Stomach (tissue), 8 donors: ENCODE measurements at regions not wholly inside any gene's neighbourhood (a gene's known extent, or its start where the extent isn't known, plus 50 kb on each side); places are given as distances from the start of the nearest gene placed in this dataset.

Experiments used
- DNase-seq, 2 donors: peaks; one replicate each; pipeline versions ENCODE4 v3.0.0 to v3.0.0-alpha.2; 2013 to 2019
- H3K27ac ChIP-seq, 5 donors: fragments of 200-600 bp in 4 of 5; sonication (generic) in 4 of 5; one replicate each; pipeline ENCODE4 v1.5.1; 2013 to 2019; ENCODE audit warnings: mild to moderate bottlenecking in 1 of 5, moderate library complexity in 1 of 5
- H3K27me3 ChIP-seq, 3 donors: fragments of 200-600 bp; sonication (generic); one replicate each; pipeline ENCODE4 v1.5.1; 2017 to 2019; ENCODE audit warnings: mixed run types in 1 of 3
- H3K36me3 ChIP-seq, 4 donors: fragments of 200-600 bp; sonication (generic); 1 replicate in 3 of 4; 2 replicates in 1 of 4; pipeline ENCODE4 v1.5.1; 2016 to 2019
- H3K4me1 ChIP-seq, 4 donors: fragments of 200-600 bp; sonication (generic); one replicate each; pipeline ENCODE4 v1.5.1; 2016 to 2019
- H3K4me3 ChIP-seq, 4 donors: fragments of 200-600 bp; sonication (generic) in 3 of 4; one replicate each; pipeline ENCODE4 v1.5.1; 2016 to 2019; ENCODE audit warnings: mild to moderate bottlenecking in 1 of 4
- H3K9me3 ChIP-seq, 4 donors: fragments of 200-600 bp; sonication (generic); one replicate each; pipeline ENCODE4 v1.5.1; 2016 to 2019
- EP300 ChIP-seq: sonication (generic); formaldehyde crosslinking; IDR thresholded peaks from one replicate; pipeline ENCODE4 v1.6.1; 2017; ENCODE audit warnings: antibody characterized with exemption
- POLR2A ChIP-seq, 4 donors: fragments of 450-650 bp; IDR thresholded peaks; one replicate each; pipeline ENCODE4 v1.6.1; 2016; ENCODE audit warnings: antibody characterized with exemption in 4 of 4, control low read depth in 2 of 4, mild to moderate bottlenecking in 1 of 4, moderate library complexity in 1 of 4
- POLR2AphosphoS5 ChIP-seq, 3 donors: sonication (generic); formaldehyde crosslinking; IDR thresholded peaks; one replicate each; pipeline ENCODE4 v1.6.1; 2016; ENCODE audit warnings: antibody characterized with exemption in 3 of 3
- WGBS, 5 donors: extraction: QIAGEN DNeasy Blood & Tissue Kit in 3 of 5; methylation state at CpG; one replicate each; pipeline versions ENCODE4 v1.1.5 to v1.1.7; 2013 to 2018; 5-methylcytosine and 5-hydroxymethylcytosine counted together
- intact Hi-C: fragments of 100-400 bp; cut with DNase I; formaldehyde crosslinking; loops from one replicate; pipeline ENCODE4 v1.15.1; 2023; ENCODE audit warnings: low total_unique reads
- TF ChIP-seq, protein P1 (sequence below), 7 experiments: fragments of 450-650 bp in 4 of 7; fragments of 200-600 bp in 3 of 7; sonication (generic) in 3 of 7; IDR thresholded peaks; one replicate each; pipeline ENCODE4 v1.5.1; 2016 to 2019; ENCODE audit warnings: antibody characterized with exemption in 7 of 7, control low read depth in 2 of 7, mild to moderate bottlenecking in 1 of 7
- donor health status: healthy with polysubstance abuse.
- donor health status: Bipolar disorder and iron deficiency.
- donor health status: healthy.

DNA sequence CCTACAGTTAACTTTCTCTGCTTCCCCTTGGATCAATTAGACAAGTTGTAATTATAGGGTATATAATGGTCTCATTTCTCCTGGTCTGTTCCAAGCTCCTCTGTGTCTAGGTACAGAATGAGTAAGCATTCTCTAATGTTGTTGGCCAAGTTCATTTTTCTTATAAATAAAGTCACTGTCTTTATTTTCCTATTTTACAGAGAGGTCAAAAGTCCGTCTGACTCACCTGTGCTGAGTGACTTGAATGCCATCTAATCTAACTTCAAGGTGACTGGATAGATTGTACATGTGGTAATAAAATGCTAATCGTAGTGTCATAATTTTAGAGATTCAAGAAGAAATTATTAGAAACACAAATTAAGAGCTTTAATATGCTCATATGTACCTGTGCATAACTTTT is 500.2 kb downstream of the PDCD6IP start:
- no peak for TF ChIP-seq POLR2A (IDR thresholded peaks at IDR 0.05)
- TF ChIP-seq, protein P1, sequence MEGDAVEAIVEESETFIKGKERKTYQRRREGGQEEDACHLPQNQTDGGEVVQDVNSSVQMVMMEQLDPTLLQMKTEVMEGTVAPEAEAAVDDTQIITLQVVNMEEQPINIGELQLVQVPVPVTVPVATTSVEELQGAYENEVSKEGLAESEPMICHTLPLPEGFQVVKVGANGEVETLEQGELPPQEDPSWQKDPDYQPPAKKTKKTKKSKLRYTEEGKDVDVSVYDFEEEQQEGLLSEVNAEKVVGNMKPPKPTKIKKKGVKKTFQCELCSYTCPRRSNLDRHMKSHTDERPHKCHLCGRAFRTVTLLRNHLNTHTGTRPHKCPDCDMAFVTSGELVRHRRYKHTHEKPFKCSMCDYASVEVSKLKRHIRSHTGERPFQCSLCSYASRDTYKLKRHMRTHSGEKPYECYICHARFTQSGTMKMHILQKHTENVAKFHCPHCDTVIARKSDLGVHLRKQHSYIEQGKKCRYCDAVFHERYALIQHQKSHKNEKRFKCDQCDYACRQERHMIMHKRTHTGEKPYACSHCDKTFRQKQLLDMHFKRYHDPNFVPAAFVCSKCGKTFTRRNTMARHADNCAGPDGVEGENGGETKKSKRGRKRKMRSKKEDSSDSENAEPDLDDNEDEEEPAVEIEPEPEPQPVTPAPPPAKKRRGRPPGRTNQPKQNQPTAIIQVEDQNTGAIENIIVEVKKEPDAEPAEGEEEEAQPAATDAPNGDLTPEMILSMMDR (IDR thresholded peaks at IDR 0.05) = no peak
- no peak for TF ChIP-seq EP300
- no peak for TF ChIP-seq POLR2AphosphoS5 (IDR thresholded peaks at IDR 0.05)
- Histone ChIP-seq H3K9me3 (no peaks in the 10 kb centered on the region), H3K27me3 (no peaks in the 10 kb centered on the region), H3K4me1 (no peaks in the 10 kb centered on the region), H3K36me3 (no peaks in the 10 kb centered on the region), H3K4me3 (no peak overlapping the region), H3K27ac (no peak overlapping the region)
- DNase-seq = no peak
- 52 to 72% (median 60%) methylated on average over 2 of the region's 2 CpGs for WGBS, 5 donors
- intact Hi-C loops = loop anchor here (10.0 kb wide), 1 partner anchor 76 kb away; no protein-coding TSS in a partner anchor

DNA sequence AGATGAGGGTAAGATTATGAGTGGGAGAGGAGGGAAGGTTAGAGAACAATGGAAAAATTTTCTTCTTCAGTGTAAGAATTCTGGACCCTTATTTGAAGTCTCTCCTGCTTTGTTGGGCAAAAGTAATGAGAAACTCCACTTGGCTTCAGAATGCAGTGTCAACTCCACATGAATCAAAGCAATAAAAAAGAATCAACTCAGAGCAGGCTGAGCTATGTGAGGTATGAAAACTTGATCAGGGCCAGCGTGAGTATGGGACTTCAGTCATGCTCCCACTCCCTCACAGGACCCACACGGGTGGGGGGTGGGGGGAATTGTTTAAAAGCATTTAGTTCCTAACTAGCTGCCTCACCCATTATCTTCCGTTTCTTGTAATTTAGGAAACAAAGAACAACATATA is 502.2 kb downstream of the PDCD6IP start:
- DNase-seq = no peak
- TF ChIP-seq EP300 (no peak), POLR2AphosphoS5 (IDR thresholded peaks at IDR 0.05) (no peak), POLR2A (IDR thresholded peaks at IDR 0.05) (no peak)
- TF ChIP-seq, protein P1 (IDR thresholded peaks at IDR 0.05) = no peak
- H3K4me1 ChIP-seq = no peaks in the 10 kb centered on the region
- H3K27me3 ChIP-seq = no peaks in the 10 kb centered on the region
- H3K9me3 ChIP-seq = no peaks in the 10 kb centered on the region
- no peak overlapping the region for H3K27ac ChIP-seq
- 36 to 51% (median 43%) methylated on average over 3 of the region's 3 CpGs for WGBS, 5 donors
- no peaks in the 10 kb centered on the region for H3K36me3 ChIP-seq
- intact Hi-C loops = no loop called here
- H3K4me3 ChIP-seq = no peak overlapping the region

DNA sequence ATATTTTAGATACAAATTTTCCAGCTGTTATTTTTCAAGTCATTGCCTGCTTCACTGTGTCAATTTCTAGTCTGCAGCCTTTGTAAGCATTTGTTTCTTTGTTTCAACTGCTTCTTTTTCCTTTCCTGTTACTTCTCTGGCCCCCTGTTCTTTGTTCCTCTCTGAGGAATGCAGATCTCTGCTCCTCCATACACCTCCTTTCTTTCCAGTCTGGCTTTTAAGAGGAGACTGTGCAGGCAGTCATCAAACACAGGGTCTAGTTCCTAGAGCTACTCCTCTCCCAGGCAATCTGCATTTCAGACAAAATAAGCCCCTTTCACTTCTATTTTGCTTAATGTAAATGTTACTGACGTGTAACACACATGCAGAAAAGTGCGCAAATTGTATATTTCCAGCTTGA is 502.9 kb downstream of the PDCD6IP start:
- intact Hi-C loops = no loop called here
- 84 to 93% (median 87%) methylated on average over 2 of the region's 2 CpGs for WGBS, 5 donors
- no peak for DNase-seq
- Histone ChIP-seq H3K4me3 (no peak overlapping the region), H3K27ac (no peak overlapping the region), H3K9me3 (no peaks in the 10 kb centered on the region), H3K4me1 (no peaks in the 10 kb centered on the region), H3K36me3 (no peaks in the 10 kb centered on the region), H3K27me3 (no peaks in the 10 kb centered on the region)
- no peak for TF ChIP-seq EP300
- no peak for TF ChIP-seq POLR2A (IDR thresholded peaks at IDR 0.05)
- TF ChIP-seq, protein P1 (IDR thresholded peaks at IDR 0.05) = no peak
- no peak for TF ChIP-seq POLR2AphosphoS5 (IDR thresholded peaks at IDR 0.05)

DNA sequence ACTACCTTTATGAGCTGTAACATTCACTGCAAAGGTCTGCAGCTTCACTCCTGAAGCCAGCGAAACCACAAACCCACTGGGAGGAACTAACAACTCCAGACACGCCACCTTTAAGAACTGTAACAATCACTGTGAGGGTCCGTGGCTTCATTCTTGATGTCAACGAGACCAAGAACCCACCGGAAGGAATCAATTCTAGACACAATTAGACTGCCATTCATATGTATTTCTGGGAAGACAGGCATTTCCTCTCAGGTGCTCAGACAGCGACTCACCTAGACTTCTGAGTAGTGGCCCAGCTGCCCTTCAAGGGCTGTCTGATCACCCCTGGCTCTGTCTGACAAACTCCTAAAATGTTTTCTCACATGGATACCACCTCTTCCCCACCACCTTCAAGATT is 506.8 kb downstream of the PDCD6IP start:
- Histone ChIP-seq H3K4me3 (no peak overlapping the region), H3K4me1 (no peaks in the 10 kb centered on the region), H3K36me3 (no peaks in the 10 kb centered on the region), H3K27me3 (no peaks in the 10 kb centered on the region), H3K27ac (no peak overlapping the region), H3K9me3 (no peaks in the 10 kb centered on the region)
- TF ChIP-seq, protein P1 (IDR thresholded peaks at IDR 0.05) = no peak
- no peak for TF ChIP-seq POLR2A (IDR thresholded peaks at IDR 0.05)
- no peak for TF ChIP-seq POLR2AphosphoS5 (IDR thresholded peaks at IDR 0.05)
- no peak for TF ChIP-seq EP300
- no peak for DNase-seq
- WGBS, 5 donors = 77 to 98% (median 86%) methylated on average over 5 to 6 of the region's 6 CpGs
- intact Hi-C loops = no loop called here
